Erythroblast (primary cell): ENCODE measurements at regions not wholly inside any gene's neighbourhood (a gene's known extent, or its start where the extent isn't known, plus 50 kb on each side); places are given as distances from the start of the nearest gene placed in this dataset.

Source experiments
- DNase-seq, 2 experiments: peaks; one replicate each; lab custom pipeline; 2025; lab: John Stamatoyannopoulos, UW
- GATA1 ChIP-seq: IDR thresholded peaks from 2 replicates; pipeline ENCODE4 v1.6.1; 2011; ENCODE audit warnings: low read depth, mild to moderate bottlenecking, control low read depth, low read length, moderate library complexity
- POLR2A ChIP-seq: IDR thresholded peaks from 2 replicates; pipeline ENCODE4 v1.6.1; 2011; ENCODE audit warnings: mild to moderate bottlenecking, low read length

DNA sequence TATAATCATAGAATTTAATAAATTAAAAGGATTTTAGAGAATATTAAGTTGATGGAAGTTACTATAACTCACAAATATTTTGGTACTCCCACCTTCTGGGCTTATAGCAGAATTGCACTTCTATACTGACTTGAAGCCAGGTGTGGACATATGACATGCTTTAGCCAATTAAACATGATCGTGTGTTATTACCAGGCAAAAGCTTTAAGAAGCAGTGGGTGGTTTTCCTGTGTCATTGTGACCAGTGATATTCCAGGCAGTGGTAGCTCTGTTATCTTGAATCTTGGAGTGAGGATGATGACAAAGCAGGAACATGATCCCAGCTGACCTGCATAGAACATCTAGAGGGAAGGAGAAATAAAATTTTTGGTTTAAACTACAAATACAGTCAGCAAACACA, 370.9 kb upstream of the ZEB2 start:
- TF ChIP-seq POLR2A (no peak), GATA1 (no peak)
- peak; percentile 48 to 56 for DNase-seq

DNA sequence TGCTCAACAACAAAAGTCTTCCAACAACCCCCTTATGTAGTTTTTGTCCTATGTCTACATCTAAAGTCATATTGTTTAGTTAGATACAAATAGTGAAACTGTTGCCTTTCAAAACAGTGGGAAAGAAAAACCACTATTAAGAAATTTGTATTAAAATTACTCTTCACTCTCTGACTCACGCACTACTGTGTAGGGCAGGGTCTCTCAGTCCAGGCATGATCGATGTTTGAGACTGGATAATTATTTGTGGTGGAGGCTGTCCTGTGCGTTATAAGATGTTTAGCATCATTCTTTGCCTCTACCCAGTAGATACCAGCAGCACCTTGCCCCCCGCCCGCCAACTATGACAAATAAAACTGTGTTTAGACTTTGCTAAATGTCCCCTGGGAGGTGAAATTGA, 369.4 kb upstream of the ZEB2 start:
- no peak for TF ChIP-seq POLR2A
- no peak for TF ChIP-seq GATA1
- no peak for DNase-seq

DNA sequence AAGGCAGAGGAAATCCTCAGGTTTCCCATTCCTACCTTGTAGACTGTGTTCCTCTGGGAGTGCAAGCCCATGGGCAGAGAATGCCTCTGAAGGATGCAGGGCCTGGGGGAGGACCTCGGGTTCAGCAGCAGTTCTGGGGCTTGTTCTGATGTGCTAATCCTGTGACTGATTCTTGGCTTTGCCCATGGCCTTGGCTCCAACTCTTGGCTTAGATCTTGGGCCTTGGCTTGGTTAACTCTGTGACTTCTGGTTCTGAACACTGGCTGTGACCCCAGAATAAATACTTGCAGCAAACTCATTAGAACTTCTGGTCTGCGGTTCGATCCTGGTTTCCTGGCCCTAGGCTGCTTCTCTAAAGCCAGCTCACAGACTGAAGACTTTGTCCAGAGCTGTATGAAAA, 366.9 kb upstream of the ZEB2 start:
- TF ChIP-seq GATA1 (no peak), POLR2A (no peak)
- DNase-seq = no peak

DNA sequence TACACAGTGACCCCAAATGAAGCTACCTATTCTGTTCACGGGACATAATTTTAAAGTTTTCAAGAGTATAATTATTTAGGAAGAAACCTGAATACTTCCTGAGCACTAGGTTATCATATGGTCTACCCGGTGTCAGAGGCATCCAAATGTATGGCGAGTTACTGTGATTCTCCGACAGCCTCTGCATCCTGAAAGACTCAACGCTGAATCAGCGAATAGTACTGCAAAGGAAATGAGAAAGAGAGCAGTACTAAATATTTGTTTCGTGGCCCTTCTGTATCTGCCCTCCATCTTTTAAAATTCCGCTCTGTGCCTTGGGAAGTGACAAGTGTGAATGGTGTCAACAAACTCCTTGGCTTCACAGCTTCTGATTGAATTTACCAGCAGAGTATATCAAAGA, 358.0 kb upstream of the ZEB2 start:
- no peak for TF ChIP-seq GATA1
- TF ChIP-seq POLR2A = no peak
- DNase-seq = no peak

DNA sequence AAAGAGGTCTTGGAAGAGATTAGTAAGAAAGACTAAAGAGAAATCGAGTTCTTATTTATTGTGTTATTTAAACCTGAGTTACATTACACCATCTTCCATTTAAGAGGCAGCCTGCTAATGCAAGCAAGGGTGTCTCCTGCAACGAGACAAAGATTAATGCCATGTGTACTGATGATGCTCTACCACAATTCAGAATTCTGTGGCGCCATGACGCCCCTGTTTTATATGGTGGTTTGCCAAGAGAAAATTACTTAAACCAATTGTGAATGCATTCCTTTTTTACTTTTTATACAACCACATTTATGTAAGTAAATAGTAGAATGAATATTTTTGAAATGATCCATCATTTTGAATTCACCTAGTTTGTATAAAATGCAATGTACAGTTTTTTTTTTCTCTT, 356.1 kb upstream of the ZEB2 start:
- no peak for DNase-seq
- TF ChIP-seq POLR2A (no peak), GATA1 (no peak)

DNA sequence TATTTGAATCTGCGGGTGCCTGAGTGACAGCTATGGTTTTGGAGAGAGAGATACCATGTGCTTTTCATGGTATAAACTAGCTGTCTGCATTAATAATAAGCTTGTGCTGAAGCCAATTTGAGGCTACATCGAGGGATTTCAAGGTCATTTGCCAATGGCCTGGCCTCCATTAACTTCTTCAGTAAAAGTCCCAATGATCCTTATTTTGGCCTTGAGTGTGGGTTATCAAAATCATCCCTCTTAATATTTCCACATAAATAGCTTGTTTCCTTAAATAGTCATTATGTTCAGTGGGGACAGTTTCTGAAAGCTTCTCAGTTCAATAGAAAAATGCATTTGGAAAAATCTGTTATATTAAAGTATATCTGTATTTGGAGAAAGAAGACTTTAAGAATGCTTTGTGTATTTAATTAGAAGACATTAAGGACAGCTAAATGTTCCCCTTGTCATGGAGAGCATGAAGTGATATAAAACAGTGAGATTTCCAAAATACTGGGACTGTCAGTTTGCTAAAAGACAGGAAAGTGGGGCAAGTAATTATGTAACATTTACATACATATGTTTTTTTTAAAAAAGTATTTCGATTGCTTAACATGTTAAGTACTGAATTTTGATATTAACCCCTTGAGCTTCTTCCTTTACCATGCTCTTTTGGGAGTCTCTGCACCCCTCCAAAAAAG, 355.5 kb upstream of the ZEB2 start:
- no peak for DNase-seq
- no peak for TF ChIP-seq POLR2A
- TF ChIP-seq GATA1 = no peak

DNA sequence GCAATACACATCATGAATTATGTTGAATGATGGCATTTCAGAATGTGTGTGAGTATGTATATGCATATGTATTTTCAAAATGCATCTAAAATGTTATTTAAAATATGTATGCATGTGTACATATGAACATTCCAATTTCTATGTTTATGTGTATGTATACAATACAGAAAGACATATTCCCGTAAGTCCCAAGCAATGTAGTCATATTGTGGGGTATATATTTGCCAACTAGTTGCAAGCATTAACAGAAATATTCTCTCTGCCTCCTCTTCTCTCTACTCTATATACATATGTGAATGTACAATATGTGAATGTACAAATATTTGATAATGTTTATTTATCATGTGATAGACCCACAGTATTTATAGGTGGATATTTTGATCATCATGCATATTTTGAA, 345.8 kb upstream of the ZEB2 start:
- DNase-seq = no peak
- no peak for TF ChIP-seq POLR2A
- no peak for TF ChIP-seq GATA1

DNA sequence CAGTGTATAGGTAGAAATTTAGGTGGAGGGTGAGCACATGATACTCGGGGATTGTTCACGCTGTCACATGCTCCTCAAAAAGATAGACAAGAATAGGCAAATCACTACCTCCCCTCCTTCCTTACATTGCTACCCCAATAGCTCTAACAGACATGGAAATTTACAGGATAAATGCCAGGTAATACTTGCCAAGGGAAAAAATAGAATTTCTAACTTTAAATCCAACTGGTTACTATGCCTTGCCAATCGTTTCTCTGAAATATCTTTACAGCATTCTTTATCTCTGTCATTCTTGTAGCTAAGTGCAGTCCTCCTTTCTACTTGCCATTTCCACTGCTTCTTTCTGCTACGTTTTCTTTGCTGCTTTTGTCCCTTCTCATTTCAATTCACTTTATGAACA, 339.8 kb upstream of the ZEB2 start:
- no peak for DNase-seq
- TF ChIP-seq POLR2A = no peak
- TF ChIP-seq GATA1 = no peak

DNA sequence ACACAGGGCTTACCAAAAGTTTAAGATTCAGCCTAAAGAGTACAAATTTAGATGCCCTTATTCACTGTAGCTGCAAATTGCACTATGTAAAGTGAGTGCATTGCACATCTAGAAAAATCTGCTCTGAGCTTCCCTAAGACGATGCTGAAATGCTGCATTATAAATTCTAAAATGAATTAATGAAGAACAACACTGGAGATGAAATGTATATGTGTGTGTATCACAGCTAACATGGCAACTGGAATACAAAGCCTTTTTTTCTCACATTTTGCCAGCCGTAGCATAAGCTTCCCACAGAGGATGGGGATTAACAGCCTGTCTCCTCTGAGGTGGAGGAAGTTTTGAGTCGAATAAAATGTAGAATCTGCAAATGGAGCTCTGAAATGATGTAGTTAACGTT, 338.3 kb upstream of the ZEB2 start:
- TF ChIP-seq GATA1 = no peak
- TF ChIP-seq POLR2A = no peak

DNA sequence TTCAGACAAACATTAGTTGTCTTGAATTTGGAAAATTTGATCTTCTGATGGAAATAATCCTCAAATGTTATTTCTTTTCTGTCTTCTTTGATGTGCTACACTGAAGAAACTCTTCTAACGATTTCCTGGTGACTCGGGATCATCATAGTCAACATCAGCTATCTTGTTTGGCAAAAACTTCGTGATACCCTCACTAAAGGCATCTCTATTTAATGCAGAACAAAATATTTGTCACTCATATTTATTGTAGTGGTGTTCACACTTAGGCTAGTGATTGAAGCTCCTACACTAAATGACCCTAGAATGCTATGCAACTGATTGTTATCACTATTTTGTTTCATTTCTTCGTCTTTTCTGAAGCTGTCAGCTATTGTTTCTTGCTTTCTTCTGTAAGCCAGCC, 334.7 kb upstream of the ZEB2 start:
- TF ChIP-seq GATA1 (no peak), POLR2A (no peak)
- DNase-seq = no peak

More for the DNA sequence above, 338.3 kb upstream of the ZEB2 start:
- no peak for DNase-seq

DNA sequence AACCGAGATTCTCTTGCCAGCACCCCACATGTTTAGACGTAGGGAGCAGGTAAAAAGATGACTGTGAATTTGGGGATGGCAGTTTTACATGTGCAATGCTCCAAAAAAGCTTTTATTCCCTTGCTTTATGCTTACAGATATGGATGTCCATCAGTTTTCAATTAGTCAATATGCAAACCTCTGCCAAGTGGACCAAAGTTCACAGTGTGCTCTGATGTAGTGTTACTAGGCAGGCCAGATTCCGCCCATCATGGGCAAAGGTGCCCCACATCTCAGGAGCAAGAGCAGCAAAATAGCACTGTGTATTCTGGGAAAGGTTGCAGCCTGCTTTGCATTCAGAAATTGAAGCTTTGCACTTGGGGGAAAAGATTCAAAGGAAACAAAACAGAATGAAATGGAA, 329.7 kb upstream of the ZEB2 start:
- DNase-seq = no peak
- TF ChIP-seq POLR2A = no peak
- TF ChIP-seq GATA1 = no peak

DNA sequence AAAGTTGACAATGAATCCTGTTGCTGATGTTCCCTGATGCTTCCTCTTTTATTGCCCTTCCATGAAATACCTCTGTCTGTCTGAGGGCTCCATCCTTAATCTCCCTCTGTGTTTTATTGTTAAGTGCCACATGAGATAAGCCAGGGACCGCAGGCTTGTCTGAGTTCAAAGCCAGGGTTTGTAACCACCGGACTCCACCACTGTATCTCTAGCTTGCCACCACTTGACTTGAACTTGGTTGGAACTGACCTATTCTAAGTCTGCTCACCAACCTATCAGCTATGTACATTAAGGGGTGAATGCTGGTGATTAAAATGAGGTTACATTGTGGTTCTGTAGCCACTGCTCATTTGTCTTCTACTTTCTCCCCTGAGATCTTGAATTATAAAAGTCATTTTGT, 328.5 kb upstream of the ZEB2 start:
- DNase-seq = peak; percentile 11 to 36
- TF ChIP-seq POLR2A (no peak), GATA1 (no peak)

DNA sequence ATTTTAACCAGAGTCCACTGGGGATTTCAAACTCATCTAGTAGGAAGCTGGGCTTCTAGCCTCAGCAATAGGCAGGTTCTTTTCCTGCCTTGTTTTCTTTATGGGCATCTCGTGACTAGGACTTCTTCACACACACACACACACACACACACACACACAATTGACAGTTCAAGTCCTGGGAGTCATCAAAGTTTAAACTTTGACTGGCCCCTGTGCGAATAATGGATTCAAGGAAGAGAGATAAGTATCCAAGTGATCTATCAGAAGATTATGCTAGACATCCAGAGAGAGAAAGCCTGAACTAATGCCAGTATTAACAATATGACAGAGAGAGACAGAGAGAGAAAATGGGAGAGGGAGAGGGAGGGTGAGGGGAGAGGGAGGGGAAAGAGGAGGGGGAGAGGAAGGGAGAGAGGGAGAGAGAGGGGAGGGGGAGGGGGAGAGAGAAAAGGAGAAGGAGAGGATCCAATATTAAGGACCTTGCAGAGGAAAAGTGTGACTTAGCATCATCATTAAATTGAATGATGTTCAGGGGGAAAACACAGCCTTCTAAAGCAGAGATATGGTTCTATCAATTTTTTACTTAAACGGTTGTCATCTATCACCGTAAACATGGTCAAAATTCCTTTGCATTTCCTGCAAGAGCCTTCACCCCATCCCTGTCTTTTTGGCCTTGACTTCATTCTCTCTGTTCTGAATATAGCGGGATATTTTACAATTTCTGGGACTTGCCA, 327.6 kb upstream of the ZEB2 start:
- TF ChIP-seq POLR2A (no peak), GATA1 (no peak)
- DNase-seq = no peak

DNA sequence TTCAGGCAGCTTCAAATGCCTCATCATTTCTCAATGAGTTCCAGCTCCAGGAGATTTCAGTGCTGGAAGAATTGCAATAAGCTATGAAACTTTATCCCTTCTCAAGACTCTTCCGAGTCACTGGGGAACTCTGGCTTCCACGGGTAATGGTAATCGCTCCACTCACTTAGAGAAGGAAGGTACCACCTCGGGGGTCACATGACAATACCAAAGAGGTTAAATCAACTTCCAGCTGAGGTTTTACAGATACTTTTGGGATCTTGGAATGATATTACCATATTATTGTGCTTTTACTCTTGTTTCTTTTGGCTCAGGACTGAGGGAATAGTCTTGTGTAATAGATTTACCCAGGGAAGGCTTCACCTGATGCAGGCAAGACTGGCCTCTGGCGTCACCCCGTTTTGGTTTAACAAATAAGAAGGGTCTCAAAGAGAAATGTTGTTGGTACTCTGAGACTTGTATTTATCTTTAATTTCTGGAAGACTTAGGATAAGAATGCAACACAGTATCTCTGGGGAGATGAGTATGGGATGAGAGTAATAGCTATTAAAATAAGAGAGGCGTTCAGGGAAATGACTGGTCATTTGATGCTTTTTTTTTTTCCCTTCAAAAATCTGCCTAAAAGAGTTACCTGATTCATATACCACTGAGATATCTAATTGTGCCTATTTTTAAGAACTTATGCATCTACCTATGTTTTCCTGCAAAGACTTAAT, 316.9 kb upstream of the ZEB2 start:
- DNase-seq = no peak

More for the DNA sequence above, 316.9 kb upstream of the ZEB2 start:
- no peak for TF ChIP-seq POLR2A
- no peak for TF ChIP-seq GATA1
